Pancreas (tissue), 10 donors: ENCODE measurements at regions not wholly inside any gene's neighbourhood (a gene's known extent, or its start where the extent isn't known, plus 50 kb on each side); places are given as distances from the start of the nearest gene placed in this dataset.
"Not testable (repeated sequence)": the region's sequence is repeated elsewhere in the genome, so short reads cannot be mapped to it uniquely, and the experiment has no call there.

Source experiments
- ATAC-seq, 4 donors: fragments of 200-7000 bp; cut with Tn5 transposase; one replicate each; pipeline versions ENCODE4 v1.8.0 to v1.9.1; 2020; ENCODE audit warnings: mild to moderate bottlenecking in 4 of 4, moderate library complexity in 4 of 4
- DNase-seq, 6 donors: peaks; one replicate each; pipeline ENCODE4 v3.0.0-alpha.2; 2020
- FAIRE-seq: peaks from 2 replicates; lab custom pipeline; 2012; peaks lifted over from hg19 to GRCh38; lab: Jason Lieb, UNC
- H3K27ac ChIP-seq, 4 donors: fragments of 200-600 bp; sonication (generic); 1 replicate in 3 of 4; 2 replicates in 1 of 4; pipeline versions ENCODE4 v1.5.0 to v1.8.0; 2020
- H3K27me3 ChIP-seq, 4 donors: fragments of 200-600 bp; one replicate each; pipeline ENCODE4 v1.8.0; 2021
- H3K36me3 ChIP-seq, 3 donors: fragments of 200-600 bp; sonication (generic) in 1 of 3; one replicate each; pipeline versions ENCODE4 v1.5.0 to v1.8.0; 2020 to 2021
- H3K4me1 ChIP-seq, 3 donors: fragments of 200-600 bp; one replicate each; pipeline ENCODE4 v1.8.0; 2021
- H3K4me3 ChIP-seq, 4 donors: fragments of 200-600 bp; sonication (generic) in 2 of 4; one replicate each; pipeline versions ENCODE4 v1.5.0 to v1.8.0; 2020 to 2021
- H3K9me3 ChIP-seq, 4 donors: fragments of 200-600 bp; one replicate each; pipeline ENCODE4 v1.8.0; 2021
- CTCF ChIP-seq, 4 donors: fragments of 200-600 bp; sonication (generic) in 3 of 4; IDR thresholded peaks; one replicate each; pipeline versions ENCODE4 v1.5.0 to v1.8.0; 2021; ENCODE audit warnings: antibody characterized with exemption in 4 of 4
- WGBS, 2 donors: extraction: QIAGEN DNeasy Blood & Tissue Kit; methylation state at CpG; one replicate each; pipeline ENCODE4 v1.1.7; 2013; 5-methylcytosine and 5-hydroxymethylcytosine counted together
- intact Hi-C, 3 donors: fragments of 100-400 bp; cut with DNase I; formaldehyde crosslinking; loops; one replicate each; pipeline versions ENCODE4 v1.11.1 to v1.14.2; 2022
- donor health status: healthy with polysubstance abuse.
- donor health status: DM: no; HTN: no; CAD: no; lungs with moderate emphysema.
- donor health status: DM: no; HTN: no; CAD: no.
- donor health status: control.
- donor health status: control.
- donor health status: Bipolar disorder and iron deficiency.
- donor health status: DM: yes; HTN: yes; CAD: no.
- donor health status: DM: no; HTN: no; CAD: no.
- donor health status: DM: no; HTN: no; CAD: no.
- donor health status: DM: yes; HTN: yes; CAD: no.

DNA sequence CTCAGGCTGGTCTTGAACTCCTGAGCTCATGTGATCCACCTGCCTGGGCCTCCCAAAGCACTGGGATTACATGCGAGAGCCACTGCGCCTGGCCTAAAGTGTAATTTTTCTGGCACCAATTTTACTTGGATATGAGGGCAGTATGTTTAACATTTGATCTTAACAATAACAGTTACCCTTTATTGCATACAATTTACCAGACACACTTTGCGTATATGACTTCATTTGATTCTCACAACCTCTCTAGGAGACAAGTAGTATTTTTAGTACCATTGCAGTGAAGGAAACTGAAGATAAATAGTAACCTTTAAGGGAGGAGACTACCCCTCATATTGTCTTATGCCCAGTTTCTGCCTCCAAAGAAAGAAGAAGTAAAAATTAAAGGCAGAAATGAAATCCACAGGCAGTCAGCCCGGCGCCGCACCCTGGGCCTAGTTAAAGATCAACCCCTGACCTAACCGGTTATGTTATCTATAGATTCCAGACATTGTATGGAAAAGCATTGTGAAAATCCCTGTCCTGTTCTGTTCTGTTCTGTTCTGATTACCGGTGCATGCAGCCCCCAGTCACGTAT is 54.0 kb downstream of the CYP26A1 start:
- H3K9me3 ChIP-seq, H3K36me3 ChIP-seq, DNase-seq, H3K27me3 ChIP-seq, H3K4me1 ChIP-seq, ATAC-seq, FAIRE-seq, H3K27ac ChIP-seq, intact Hi-C loops, H3K4me3 ChIP-seq: not testable (repeated sequence)
- 48 to 49% methylated on average over 9 of the region's 9 CpGs for WGBS, 2 donors

DNA sequence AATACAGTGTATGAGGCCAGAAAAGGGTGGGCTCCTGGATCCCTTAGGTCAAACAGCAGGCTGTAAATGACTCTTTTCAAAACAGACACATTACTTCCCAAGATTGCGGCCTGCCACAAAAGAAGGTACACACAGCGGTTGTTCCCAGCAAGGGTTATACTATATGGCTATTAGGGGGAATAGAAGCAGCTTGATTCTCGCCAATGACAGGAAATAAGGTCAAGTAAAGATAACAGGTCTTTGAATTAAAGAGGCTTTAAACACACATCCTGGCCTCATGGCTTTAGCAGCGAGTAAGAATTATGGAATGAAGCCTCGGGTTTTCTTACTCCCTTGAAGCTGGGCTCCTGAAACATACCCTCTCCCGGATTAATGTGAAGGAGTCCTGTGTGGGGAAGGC is 58.3 kb downstream of the CYP26A1 start:
- intact Hi-C loops, result no loop called here
- ATAC-seq (no peak), DNase-seq (no peak), FAIRE-seq (no peak)
- no peaks in the 10 kb centered on the region for H3K36me3 ChIP-seq
- no peaks in the 10 kb centered on the region for H3K9me3 ChIP-seq
- WGBS, 2 donors, result 64 to 67% methylated on average over 6 of the region's 6 CpGs
- H3K27me3 ChIP-seq, result no peaks in the 10 kb centered on the region
- no peak overlapping the region for H3K4me3 ChIP-seq
- H3K4me1 ChIP-seq, result no peaks in the 10 kb centered on the region
- TF ChIP-seq CTCF (IDR thresholded peaks at IDR 0.05), result no peak
- no peak overlapping the region for H3K27ac ChIP-seq

GRCh38 chr10:93138113-93138870 is 64.6 kb downstream of the CYP26A1 start:
- H3K4me3 ChIP-seq, result no peak overlapping the region
- TF ChIP-seq CTCF (IDR thresholded peaks at IDR 0.05), result no peak
- WGBS, 2 donors, result 78 to 80% methylated on average over 11 of the region's 11 CpGs
- H3K27ac ChIP-seq, result no peak overlapping the region
- intact Hi-C loops, result no loop called here
- ATAC-seq, result no peak
- no peaks in the 10 kb centered on the region for H3K4me1 ChIP-seq
- FAIRE-seq, result no peak
- peaks cover 0 to 4% (median 0%) of the 10 kb centered on the region in 4 donors for H3K27me3 ChIP-seq
- no peak for DNase-seq
- no peaks in the 10 kb centered on the region for H3K36me3 ChIP-seq
- no peaks in the 10 kb centered on the region for H3K9me3 ChIP-seq

- Histone ChIP-seq H3K4me3 (no peak overlapping the region), H3K27me3 (peaks cover 0 to 7% (median 0%) of the 10 kb centered on the region in 4 donors), H3K9me3 (no peaks in the 10 kb centered on the region), H3K27ac (no peak overlapping the region), H3K36me3 (no peaks in the 10 kb centered on the region), H3K4me1 (no peaks in the 10 kb centered on the region)
- TF ChIP-seq CTCF (IDR thresholded peaks at IDR 0.05), result no peak
- intact Hi-C loops, result no loop called here
- FAIRE-seq, result no peak
- 55 to 63% methylated on average over 5 of the region's 5 CpGs for WGBS, 2 donors
- no peak for DNase-seq
- ATAC-seq, result no peak
Measured at GRCh38 chr10:93139059-93139655, 65.5 kb downstream of the CYP26A1 start.

- Histone ChIP-seq H3K27me3 (peaks cover 0 to 7% (median 0%) of the 10 kb centered on the region in 4 donors), H3K36me3 (no peaks in the 10 kb centered on the region), H3K4me1 (no peaks in the 10 kb centered on the region), H3K27ac (no peak overlapping the region), H3K9me3 (no peaks in the 10 kb centered on the region), H3K4me3 (no peak overlapping the region)
- DNase-seq, result no peak
- FAIRE-seq, result no peak
- TF ChIP-seq CTCF (IDR thresholded peaks at IDR 0.05), result no peak
- WGBS, 2 donors, result 74 to 82% methylated on average over 3 of the region's 3 CpGs
- ATAC-seq, result no peak
- intact Hi-C loops, result no loop called here
Measured at GRCh38 chr10:93142534-93142933, 68.8 kb downstream of the CYP26A1 start.
